ENCODE measurements at regions not wholly inside any gene's neighbourhood (a gene's known extent, or its start where the extent isn't known, plus 50 kb on each side); places are given as distances from the start of the nearest gene placed in this dataset.

- no peak overlapping the region for H3K27ac Mint-ChIP-seq
- H3K4me1 Mint-ChIP-seq = peaks cover 0 to 1% (median 0%) of the 10 kb centered on the region in 3 donors
- H3K4me3 Mint-ChIP-seq = no peak overlapping the region
- peaks cover 0 to 7% (median 4%) of the 10 kb centered on the region in 3 donors for H3K9me3 Mint-ChIP-seq
- H3K27me3 Mint-ChIP-seq = no peaks in the 10 kb centered on the region
- H3K36me3 Mint-ChIP-seq = no peaks in the 10 kb centered on the region
Measured at GRCh38 chr13:60922576-60923231, 492.9 kb downstream of the PCDH20 start.

GRCh38 chr13:60893801-60894200 lies 496.8 kb downstream of the TDRD3 start:
- Mint-ChIP-seq H3K27me3 (no peaks in the 10 kb centered on the region), H3K36me3 (no peaks in the 10 kb centered on the region), H3K9me3 (peaks cover 4 to 18% (median 10%) of the 10 kb centered on the region in 3 donors), H3K4me1 (no peaks in the 10 kb centered on the region), H3K4me3 (no peak overlapping the region), H3K27ac (no peak overlapping the region)

GRCh38 chr13:60887711-60888110 lies 490.7 kb downstream of the TDRD3 start:
- H3K27me3 Mint-ChIP-seq = no peaks in the 10 kb centered on the region
- H3K9me3 Mint-ChIP-seq = peaks cover 2 to 15% (median 5%) of the 10 kb centered on the region in 3 donors
- H3K27ac Mint-ChIP-seq = no peak overlapping the region
- no peak overlapping the region for H3K4me3 Mint-ChIP-seq
- H3K4me1 Mint-ChIP-seq = no peaks in the 10 kb centered on the region
- H3K36me3 Mint-ChIP-seq = no peaks in the 10 kb centered on the region

GRCh38 chr13:60881507-60881906 lies 484.5 kb downstream of the TDRD3 start:
- H3K4me3 Mint-ChIP-seq = no peak overlapping the region
- H3K27me3 Mint-ChIP-seq = no peaks in the 10 kb centered on the region
- no peaks in the 10 kb centered on the region for H3K36me3 Mint-ChIP-seq
- H3K9me3 Mint-ChIP-seq = peaks cover 3 to 8% (median 4%) of the 10 kb centered on the region in 3 donors
- no peak overlapping the region for H3K27ac Mint-ChIP-seq
- no peaks in the 10 kb centered on the region for H3K4me1 Mint-ChIP-seq

GRCh38 chr13:60873116-60873515 lies 476.1 kb downstream of the TDRD3 start:
- peaks cover 1 to 11% (median 3%) of the 10 kb centered on the region in 3 donors for H3K9me3 Mint-ChIP-seq

GRCh38 chr13:60869941-60870613 lies 473.1 kb downstream of the TDRD3 start:
- H3K4me3 Mint-ChIP-seq = no peak overlapping the region
- H3K27me3 Mint-ChIP-seq = no peaks in the 10 kb centered on the region
- H3K36me3 Mint-ChIP-seq = no peaks in the 10 kb centered on the region
- H3K27ac Mint-ChIP-seq = no peak overlapping the region
- peaks cover 4 to 28% (median 11%) of the 10 kb centered on the region in 3 donors for H3K9me3 Mint-ChIP-seq
- no peaks in the 10 kb centered on the region for H3K4me1 Mint-ChIP-seq

More at GRCh38 chr13:60873116-60873515, 476.1 kb downstream of the TDRD3 start:
- no peaks in the 10 kb centered on the region for H3K4me1 Mint-ChIP-seq
- H3K27ac Mint-ChIP-seq = no peak overlapping the region
- H3K27me3 Mint-ChIP-seq = no peaks in the 10 kb centered on the region
- H3K4me3 Mint-ChIP-seq = no peak overlapping the region
- no peaks in the 10 kb centered on the region for H3K36me3 Mint-ChIP-seq

GRCh38 chr13:60869225-60869624 lies 472.2 kb downstream of the TDRD3 start:
- no peak overlapping the region for H3K27ac Mint-ChIP-seq
- H3K4me1 Mint-ChIP-seq = no peaks in the 10 kb centered on the region
- H3K27me3 Mint-ChIP-seq = no peaks in the 10 kb centered on the region
- no peaks in the 10 kb centered on the region for H3K36me3 Mint-ChIP-seq
- H3K9me3 Mint-ChIP-seq = peaks cover 4 to 32% (median 12%) of the 10 kb centered on the region in 3 donors
- H3K4me3 Mint-ChIP-seq = no peak overlapping the region

GRCh38 chr13:60862036-60862435 lies 465.0 kb downstream of the TDRD3 start:
- Mint-ChIP-seq H3K27ac (no peak overlapping the region), H3K9me3 (peaks cover 3 to 27% (median 13%) of the 10 kb centered on the region in 3 donors), H3K36me3 (no peaks in the 10 kb centered on the region), H3K4me3 (no peak overlapping the region), H3K27me3 (no peaks in the 10 kb centered on the region), H3K4me1 (no peaks in the 10 kb centered on the region)

DNA sequence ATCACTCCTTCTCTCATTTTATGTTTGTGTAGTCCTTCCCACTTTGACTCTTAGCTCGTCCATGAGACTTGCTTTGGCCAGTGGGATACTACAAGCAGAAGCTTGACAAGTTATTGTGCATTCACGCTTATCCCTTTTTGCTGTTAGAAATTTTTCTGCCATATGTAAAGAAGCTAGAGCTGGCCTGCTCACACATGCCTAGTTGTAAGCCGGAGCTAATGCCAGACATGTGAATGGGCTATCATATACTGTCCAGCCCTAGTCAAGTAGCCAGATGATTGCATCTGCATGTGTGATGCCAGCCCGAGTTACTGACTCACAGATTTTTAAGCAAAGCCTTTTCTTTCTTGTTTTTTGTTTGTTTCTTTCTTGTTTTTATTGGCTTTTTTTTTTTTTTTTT lies 460.7 kb downstream of the TDRD3 start:
- H3K27me3 Mint-ChIP-seq = no peaks in the 10 kb centered on the region
- H3K27ac Mint-ChIP-seq = no peak overlapping the region
- H3K4me3 Mint-ChIP-seq = no peak overlapping the region
- no peaks in the 10 kb centered on the region for H3K36me3 Mint-ChIP-seq
- no peaks in the 10 kb centered on the region for H3K4me1 Mint-ChIP-seq
- peaks cover 6 to 19% (median 10%) of the 10 kb centered on the region in 3 donors for H3K9me3 Mint-ChIP-seq

DNA sequence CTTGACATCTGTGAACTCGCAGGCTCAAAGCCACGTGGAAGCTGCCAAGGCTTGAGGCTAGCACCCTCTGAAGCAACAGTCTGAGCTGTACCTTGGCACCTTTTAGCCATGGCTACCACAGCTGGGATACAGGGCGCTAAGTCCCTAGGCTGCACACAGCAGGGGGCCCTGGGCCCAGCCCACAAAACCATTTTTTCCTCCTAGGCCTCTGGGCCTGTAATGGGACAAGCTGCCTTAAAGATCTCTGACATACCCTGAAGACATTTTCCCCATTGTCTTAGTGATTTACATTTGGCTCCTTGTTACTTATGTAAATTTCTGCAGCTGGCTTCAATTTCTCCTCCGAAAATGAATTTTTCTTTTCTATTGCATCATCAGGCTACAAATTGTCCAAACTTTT lies 455.9 kb downstream of the TDRD3 start:
- no peak overlapping the region for H3K4me3 Mint-ChIP-seq
- no peaks in the 10 kb centered on the region for H3K27me3 Mint-ChIP-seq
- no peak overlapping the region for H3K27ac Mint-ChIP-seq
- no peaks in the 10 kb centered on the region for H3K4me1 Mint-ChIP-seq
- no peaks in the 10 kb centered on the region for H3K36me3 Mint-ChIP-seq
- H3K9me3 Mint-ChIP-seq = peaks cover 12 to 26% (median 13%) of the 10 kb centered on the region in 3 donors

GRCh38 chr13:60851378-60851777 lies 454.4 kb downstream of the TDRD3 start:
- Mint-ChIP-seq H3K27me3 (no peaks in the 10 kb centered on the region), H3K4me3 (no peak overlapping the region), H3K36me3 (no peaks in the 10 kb centered on the region), H3K27ac (no peak overlapping the region), H3K9me3 (peaks cover 12 to 23% (median 13%) of the 10 kb centered on the region in 3 donors), H3K4me1 (no peaks in the 10 kb centered on the region)

DNA sequence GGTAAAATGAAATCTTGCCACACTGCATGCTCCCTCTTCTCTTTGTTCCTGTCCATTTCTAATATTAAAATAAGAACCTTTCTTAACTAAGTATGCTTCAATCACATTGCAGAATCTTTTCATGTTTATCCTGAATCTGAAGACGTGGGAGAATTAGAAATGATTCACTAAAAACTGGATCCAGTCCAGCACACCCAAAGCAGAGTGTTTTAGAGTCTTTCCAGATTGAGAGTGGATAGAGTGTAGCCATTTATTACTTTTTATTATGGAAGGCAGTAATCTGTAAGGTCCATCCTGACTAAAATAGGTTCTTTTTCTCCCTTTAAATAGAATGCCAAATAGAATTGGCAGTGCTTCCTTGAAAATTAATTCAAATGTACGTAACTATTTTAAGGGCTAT lies 453.5 kb downstream of the TDRD3 start:
- Mint-ChIP-seq H3K4me3 (no peak overlapping the region), H3K27me3 (no peaks in the 10 kb centered on the region), H3K36me3 (no peaks in the 10 kb centered on the region), H3K9me3 (peaks cover 12 to 26% (median 13%) of the 10 kb centered on the region in 3 donors), H3K4me1 (no peaks in the 10 kb centered on the region), H3K27ac (no peak overlapping the region)

DNA sequence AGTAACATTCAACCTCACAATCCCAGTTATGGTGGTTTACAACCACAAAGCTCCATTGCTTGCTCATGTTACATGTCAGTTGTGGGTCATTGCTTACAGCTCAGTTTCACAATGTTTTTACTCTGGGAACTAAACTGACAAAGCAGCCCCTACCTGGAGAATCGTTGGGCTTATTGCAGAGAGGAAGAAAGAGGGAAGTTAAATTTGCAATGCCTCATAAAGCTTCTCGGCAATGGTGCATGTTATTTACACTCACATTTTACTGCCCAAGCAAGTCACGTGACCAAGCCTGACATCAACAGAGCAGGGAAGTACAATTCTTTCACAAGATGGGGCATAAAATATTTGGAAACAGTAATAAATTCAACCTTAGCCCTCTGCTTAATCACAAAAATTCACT lies 441.6 kb downstream of the TDRD3 start:
- no peaks in the 10 kb centered on the region for H3K4me1 Mint-ChIP-seq

DNA sequence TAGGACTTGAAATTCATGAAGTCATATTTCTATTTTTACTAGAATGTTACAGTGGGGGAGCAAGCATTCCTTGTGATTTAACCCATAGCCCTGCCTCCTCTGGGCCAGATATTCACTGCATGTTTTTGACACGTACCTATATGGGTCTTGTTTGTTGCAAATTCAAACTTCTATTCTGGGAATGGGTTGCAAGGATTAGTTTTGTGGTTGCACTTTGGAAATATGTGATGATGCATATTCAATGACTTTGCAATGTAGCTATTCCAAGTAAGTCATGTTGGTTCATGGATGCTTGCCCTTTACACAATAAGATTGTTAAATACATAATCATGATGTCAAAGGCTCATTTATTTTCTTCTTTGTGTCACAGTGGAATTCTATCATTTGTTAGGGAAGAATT lies 440.8 kb downstream of the TDRD3 start:
- H3K27me3 Mint-ChIP-seq = peaks cover 1% of the 10 kb centered on the region
- no peaks in the 10 kb centered on the region for H3K36me3 Mint-ChIP-seq
- no peak overlapping the region for H3K4me3 Mint-ChIP-seq
- H3K9me3 Mint-ChIP-seq = peaks cover 3 to 20% (median 4%) of the 10 kb centered on the region in 3 donors
- no peaks in the 10 kb centered on the region for H3K4me1 Mint-ChIP-seq
- H3K27ac Mint-ChIP-seq = no peak overlapping the region

More for the DNA sequence above, 441.6 kb downstream of the TDRD3 start:
- H3K36me3 Mint-ChIP-seq = no peaks in the 10 kb centered on the region
- H3K27ac Mint-ChIP-seq = no peak overlapping the region
- H3K9me3 Mint-ChIP-seq = peaks cover 3 to 20% (median 4%) of the 10 kb centered on the region in 3 donors
- H3K27me3 Mint-ChIP-seq = peaks cover 1% of the 10 kb centered on the region
- no peak overlapping the region for H3K4me3 Mint-ChIP-seq

GRCh38 chr13:60836821-60837220 lies 439.8 kb downstream of the TDRD3 start:
- Mint-ChIP-seq H3K27ac (no peak overlapping the region), H3K9me3 (peaks cover 0 to 20% (median 4%) of the 10 kb centered on the region in 3 donors), H3K4me1 (no peaks in the 10 kb centered on the region), H3K27me3 (peaks cover 1% of the 10 kb centered on the region), H3K36me3 (peaks cover under 1% of the 10 kb centered on the region), H3K4me3 (no peak overlapping the region)

GRCh38 chr13:60811581-60811980 lies 414.6 kb downstream of the TDRD3 start:
- no peak overlapping the region for H3K27ac Mint-ChIP-seq
- H3K36me3 Mint-ChIP-seq = no peaks in the 10 kb centered on the region
- peaks cover 0 to 13% (median 4%) of the 10 kb centered on the region in 3 donors for H3K9me3 Mint-ChIP-seq
- no peak overlapping the region for H3K4me3 Mint-ChIP-seq
- no peaks in the 10 kb centered on the region for H3K27me3 Mint-ChIP-seq
- no peaks in the 10 kb centered on the region for H3K4me1 Mint-ChIP-seq
